NCI-H2081 treated with DMSO at 0.1 percent for 48 hours (cell line): ENCODE measurements at regions not wholly inside any gene's neighbourhood (a gene's known extent, or its start where the extent isn't known, plus 50 kb on each side); places are given as distances from the start of the nearest gene placed in this dataset.

Experiments used
- DNase-seq: peaks from one replicate; lab custom pipeline; 2025; lab: John Stamatoyannopoulos, UW

DNA sequence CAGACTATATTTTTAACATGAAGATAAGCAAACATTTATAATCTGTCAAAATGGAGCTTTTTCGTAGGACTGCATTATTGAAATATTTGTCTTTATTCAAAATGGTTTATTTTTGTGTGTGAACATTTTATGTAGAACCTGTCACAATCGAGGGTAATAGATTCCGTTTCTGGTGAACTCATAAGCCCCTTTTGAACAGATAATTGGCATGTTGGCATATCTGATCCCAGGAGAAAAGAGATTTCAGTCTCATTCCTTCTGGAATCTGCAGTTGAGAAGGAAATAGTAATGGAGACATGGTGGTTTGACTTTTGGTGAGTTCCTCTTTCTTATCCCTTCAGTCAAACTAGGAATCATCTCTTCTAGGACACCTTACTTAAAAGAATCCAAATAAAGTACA, 427.9 kb upstream of the B3GALT2 start:
- no peak for DNase-seq

DNA sequence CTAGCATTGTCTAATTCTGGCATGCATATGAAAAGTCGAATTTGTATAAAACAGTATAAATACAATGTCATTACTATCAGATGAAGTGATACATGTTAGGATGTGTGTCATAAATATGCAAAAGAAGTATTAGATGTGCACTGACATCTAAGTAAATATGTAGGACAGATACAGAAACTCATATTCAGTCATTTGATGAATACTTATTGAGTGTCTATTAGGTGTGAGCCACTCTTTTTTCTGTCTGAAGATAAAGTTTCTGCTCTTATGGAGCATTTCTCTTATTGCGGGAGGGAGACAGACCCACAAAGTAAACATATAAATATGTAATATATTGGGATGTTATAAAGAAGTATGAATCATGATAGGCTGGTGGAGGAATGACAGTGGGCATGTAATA, 426.6 kb upstream of the B3GALT2 start:
- DNase-seq: no peak

DNA sequence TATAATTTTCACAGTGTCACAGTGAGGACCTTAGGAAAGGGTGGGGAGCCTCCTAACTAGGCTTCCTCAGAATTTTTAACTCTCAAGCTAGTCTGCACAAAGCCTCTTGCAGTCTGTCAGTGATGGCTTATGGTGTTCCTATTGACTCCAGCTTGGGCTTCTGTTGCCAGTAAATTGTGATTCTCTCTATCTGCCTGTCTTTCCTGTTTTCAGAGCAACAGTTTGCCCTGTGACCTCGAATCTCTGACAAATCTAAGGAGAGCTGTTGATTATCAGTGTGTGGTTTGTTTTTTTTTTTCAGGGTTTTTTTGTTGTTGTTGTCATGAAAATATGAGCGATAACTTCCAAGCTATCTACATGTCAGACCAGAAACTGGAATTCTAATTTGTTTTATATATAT, 423.2 kb upstream of the B3GALT2 start:
- DNase-seq: no peak

DNA sequence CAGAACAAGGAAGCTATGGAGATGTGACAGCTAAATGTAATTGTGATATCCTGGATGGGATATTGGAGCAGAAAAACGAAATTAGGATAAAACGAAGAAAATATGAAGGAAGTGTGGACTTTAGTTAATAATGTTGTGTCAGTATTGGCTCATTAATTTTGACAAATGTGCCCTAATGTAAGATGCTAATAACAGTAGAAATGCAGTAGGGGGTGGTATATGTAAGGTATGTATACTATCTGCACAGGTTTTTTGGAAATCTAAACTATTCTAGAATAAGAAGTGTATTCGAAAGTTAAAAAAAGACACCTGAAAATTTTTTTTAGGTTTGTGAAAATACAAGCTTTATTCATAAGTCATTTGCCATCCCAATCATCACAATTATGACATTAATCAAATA, 421.4 kb upstream of the B3GALT2 start:
- no peak for DNase-seq

DNA sequence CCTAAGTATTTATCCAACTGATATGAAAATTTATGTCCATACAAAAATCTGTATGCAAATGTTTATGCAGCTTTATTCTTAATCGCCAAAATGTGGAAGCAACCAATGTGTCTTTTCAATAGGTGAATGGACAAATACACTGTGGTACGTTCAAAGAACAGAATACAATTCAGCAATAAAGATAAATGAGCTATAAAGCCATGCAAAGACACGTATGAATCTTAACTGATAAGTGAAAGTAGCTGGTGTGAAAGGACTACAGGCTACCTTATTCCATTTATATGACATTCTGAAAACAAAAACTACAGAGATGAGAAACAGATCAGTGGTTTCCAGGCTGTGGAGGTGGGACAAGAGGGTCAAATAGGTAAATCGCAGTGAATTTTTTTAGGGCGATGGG, 419.6 kb upstream of the B3GALT2 start:
- no peak for DNase-seq

DNA sequence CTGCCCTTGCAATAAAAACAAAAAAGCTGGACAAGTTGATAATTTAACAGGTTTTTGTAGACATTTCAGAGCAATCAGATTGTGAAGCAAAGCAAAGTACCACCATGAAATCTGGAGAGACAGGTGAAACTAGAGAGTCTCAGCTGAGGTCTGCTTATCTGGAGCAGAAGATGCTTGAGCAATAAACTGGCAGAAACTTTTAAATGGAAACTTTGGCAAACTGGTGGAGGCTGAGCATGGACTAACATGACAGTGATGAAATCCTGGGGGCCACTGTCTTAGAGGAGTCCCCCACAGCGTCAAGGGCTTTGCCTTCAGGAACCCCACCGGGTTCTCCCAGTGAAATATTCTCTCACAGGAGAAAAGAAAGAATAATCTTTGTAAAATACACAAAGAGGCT, 416.3 kb upstream of the B3GALT2 start:
- no peak for DNase-seq

DNA sequence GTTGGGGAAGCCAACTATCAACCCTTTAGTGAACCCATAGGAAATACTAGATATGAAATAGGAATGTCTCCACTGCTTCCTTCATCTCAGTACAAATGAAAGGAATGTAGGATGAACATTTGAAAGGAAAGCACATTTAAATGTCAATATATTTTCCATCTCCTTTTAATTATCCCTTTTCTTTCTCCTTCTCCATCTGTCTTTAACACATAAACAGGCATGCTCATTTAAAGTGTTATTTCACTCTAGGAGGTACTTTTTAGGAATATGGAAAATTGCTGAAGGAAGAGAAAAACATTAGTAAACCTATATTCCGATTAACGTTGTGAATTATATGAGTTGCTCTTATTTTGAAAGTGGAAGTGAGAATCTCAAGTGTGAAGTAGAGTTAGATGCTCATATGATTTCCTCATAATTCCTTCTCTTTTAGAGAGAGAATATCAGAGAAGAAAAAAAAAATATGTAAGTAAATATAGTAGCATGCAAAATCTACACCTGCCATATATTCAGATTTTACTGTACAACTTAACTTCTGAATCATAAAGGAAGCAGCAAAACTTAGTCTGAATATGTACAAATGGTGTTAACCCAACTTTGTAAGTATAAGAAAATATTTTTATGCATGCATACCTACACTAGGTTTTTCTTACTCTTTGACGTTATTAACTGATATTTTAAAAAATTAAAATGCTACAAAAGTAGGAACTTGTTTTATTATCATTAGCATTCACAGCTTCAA, 406.9 kb upstream of the B3GALT2 start:
- DNase-seq: no peak

DNA sequence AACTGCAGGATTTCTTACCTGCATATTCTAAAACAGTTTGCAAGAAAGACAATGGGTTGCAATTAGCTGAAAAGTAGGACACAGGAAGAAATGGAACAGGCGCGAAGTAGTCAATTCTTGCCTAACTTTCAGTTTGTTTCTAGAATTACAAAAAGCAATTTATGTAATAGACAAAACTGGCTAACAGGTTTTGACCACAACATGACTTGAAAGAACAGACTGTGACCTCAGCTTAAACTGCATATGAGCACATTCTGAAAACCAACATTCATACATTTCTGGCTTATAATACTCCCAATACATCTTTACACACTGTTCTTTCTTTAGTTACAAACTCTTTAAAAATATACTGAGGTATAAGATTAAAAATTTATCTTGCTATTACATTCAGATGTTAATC, 405.9 kb upstream of the B3GALT2 start:
- DNase-seq: no peak

DNA sequence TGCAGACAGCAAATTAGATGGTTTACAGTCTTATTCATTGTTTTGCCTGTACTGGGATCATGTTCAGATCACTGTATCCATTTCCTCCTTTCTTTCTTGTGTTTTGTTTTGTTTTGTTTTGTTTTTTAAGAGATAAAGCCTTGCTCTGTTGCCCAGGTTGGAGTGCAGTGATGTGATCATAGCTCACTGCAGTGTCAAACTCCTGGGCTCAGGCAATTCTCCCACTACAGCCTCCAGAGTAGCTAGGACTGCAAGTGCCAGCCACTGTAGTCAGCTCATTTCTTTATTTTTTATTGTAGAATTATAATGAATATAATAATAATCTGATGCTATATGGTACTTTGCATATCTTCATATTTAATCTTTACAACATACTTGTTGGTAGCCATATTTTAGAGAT, 403.7 kb upstream of the B3GALT2 start:
- no peak for DNase-seq

DNA sequence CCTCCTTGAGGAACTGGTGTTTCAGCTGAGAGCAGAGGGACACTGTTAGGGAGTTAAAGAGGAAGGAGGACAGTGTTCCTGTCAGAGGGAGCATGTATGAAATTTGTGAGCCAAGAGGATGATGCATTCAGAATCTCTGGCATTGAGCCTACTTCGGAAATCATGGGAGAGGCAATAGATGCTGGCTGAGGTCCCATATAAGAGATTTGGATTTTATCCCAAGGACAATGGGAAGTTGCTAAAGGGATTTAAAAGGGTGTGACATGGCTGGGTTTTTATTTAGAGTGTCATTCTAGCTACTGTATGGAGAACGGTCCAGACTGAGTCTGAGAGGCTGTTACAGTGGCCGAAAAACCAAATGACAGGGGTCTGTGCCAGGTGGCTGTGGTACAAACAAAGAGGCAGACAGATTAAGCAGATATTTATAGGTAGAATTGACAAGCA, 403.2 kb upstream of the B3GALT2 start:
- DNase-seq: peak; percentile 17

DNA sequence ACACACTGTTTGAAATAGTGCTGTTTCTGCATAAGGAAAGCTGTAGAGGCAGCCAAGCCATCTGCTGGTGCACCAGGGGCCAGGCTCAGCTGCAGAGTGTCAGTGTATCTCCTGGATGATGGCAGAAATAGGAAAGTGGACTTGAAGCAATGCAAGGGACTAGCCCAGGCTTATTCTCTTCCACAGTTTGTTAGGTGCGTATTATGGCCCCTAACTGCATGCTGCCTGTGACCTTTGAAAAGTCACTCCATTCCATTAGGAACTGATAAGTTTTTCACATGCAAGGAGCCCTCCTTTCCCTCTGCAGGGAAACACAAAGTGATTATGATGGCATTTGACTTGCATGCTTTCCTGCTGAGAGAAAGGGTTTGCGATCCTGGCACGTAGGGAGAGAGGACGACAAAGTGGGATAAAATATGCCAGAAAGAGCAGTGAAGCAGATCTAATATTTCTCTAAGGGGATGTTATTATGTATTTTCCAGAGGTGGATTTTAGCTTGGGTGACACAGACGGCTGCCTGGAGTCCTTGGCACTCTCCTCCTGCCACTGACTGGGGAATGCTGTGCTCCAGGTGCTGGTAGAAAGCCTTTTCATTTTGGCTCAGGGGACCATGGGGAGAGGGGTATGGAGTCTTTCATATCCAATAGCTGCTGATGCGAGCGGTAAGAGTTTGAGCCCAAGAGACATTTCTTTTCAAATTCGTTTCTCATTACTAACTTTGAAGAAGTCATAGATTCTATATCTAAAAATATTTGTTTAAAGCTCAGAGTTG, 402.1 kb upstream of the B3GALT2 start:
- no peak for DNase-seq

DNA sequence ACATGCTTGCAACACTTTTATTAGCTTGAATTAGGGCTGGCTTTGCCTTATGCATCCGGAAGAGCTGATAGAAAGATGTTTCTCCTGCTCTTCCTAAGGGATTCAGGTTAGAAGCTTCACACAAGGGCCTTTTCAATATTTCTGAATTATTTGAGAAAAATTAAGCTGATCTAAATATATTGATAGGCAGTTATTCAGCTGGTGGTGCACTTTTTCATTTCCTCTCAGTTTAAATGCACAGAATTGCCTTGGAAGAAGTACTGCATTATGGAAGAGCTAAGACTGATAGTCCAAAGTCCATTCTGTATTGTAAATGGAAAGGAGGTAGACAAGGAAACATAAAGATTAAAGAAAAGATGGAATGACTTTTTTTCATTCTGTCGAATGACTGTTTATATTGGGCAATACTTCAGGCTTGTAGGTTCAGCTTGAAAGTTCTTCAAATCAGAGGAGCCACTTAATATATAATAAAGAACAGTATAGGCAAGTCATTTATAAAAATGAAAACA, 398.4 kb upstream of the B3GALT2 start:
- DNase-seq: no peak

DNA sequence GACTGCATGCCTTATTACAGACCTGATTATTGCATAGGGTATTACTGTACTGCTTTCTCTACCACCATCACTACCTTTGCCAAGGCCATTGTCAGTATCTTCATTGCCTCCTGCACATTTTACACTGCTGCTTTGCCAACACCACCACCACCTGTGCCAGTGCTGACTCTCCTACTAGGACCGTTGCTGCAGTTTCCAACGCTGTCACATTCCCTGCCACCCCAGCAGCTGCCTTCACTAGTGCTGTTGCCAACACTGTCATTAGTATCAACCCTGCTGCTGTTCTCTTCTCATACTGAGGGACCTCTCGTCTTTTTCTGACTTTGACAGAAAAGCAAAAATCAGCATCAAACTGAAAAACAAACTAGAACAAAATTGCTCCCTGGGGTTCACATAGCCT, 394.9 kb upstream of the B3GALT2 start:
- no peak for DNase-seq

DNA sequence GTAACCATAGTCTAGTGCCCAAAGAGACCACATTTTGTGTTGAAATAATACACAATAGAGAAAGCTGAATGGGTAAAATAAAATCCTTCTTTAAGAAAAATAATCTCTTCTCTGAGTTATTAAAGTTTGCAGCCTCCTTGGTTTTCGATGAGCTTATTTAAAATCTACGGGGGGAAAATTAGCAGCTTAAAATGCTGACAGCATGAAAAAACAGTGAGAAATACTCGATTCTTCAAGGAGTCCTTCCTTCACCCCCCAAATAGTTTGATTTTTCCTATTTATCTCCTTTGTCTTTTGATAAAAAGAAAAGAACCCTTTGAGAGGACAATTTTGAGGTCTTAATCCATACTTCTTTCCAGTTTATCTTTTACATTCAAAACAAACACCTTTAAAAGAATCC, 394.0 kb upstream of the B3GALT2 start:
- DNase-seq: no peak

DNA sequence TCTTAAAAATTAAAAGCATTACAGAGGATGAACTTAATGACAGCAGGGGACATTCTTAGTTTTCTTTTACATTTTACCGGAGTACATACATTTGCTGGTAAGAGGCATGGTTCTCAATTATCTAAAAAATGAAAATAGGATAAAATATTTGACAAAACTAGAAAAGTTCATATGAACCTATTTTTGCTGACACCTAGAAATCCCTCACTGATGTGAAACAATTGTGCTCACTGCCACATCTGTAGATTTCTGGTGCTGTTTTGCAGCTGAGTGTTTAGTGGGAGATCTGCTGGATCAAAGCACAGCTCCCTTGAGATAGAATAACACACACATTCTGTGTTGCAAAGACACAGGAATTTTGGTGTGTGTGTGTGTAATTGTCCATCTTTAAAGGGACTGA, 392.9 kb upstream of the B3GALT2 start:
- DNase-seq: no peak

DNA sequence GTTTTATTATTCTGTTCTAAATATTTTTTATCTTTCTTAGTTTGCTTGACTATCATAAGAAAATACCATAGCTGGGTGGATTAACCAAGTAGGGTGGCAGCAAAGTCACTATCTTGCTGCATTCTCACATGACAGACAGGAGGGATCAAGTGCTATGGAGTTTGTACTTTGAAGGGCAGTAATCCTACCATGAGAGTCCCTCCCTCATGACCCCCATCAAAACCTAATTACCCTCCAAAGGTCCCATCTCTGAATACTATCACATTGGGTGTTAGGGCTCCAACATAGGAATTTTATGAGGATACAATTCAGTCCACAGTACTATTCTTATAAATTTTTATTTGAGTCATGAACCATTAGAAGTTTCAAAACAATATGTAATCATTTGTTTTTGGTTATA, 388.5 kb upstream of the B3GALT2 start:
- DNase-seq: no peak

DNA sequence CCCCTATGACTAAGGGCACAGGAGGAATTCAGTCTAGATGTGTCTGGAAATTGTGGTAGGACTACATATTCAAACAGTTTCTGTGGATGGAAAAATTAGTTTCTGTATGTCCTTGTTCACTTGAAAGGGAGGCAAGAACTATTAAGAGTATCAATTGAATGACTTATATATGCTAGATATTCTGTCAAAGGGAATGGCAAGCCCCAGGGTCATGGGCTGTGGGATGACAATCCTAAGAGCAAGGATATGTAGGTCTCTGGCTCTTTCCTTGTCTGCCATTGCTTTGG, 383.5 kb upstream of the B3GALT2 start:
- DNase-seq: no peak

DNA sequence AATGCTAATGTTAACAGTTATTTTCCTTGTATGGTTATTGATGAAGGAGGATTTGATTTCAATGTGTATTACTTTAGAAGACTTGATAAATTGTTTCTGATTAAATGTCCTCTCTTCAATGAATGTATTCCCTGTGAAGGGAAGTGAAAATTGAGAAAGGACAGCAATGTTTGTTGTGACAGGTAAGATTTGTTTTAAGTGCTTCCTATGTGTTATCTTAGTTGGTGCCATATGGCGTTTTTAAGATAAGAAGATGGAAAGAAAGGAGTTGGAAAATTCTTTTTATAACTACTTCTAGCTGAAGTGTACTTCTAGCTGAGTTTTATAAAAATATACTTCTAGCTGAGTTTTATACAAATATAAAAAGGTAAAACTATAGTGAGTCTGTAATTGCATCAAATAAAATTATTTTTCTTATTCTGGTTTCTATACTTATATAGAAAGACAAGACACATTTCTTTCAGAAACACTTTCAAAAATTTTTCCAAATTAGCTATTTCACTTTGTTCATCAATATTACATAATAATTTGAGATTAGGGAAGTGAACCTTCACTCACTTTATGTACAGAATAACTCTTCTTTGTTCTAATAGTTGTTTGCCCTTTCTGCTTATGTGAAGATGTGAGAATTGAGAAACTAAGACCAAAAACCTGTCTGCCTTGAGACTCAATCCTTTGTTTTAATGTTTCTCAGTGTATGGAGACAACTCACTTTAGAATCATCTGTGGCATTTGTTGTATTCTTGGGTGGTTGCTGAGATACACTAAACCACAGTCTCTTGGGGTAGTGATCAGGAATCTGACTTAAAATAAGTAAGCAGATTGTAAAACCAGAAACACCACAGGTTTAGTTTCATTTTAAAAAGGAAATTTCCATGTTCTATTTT, 382.9 kb upstream of the B3GALT2 start:
- DNase-seq: no peak

DNA sequence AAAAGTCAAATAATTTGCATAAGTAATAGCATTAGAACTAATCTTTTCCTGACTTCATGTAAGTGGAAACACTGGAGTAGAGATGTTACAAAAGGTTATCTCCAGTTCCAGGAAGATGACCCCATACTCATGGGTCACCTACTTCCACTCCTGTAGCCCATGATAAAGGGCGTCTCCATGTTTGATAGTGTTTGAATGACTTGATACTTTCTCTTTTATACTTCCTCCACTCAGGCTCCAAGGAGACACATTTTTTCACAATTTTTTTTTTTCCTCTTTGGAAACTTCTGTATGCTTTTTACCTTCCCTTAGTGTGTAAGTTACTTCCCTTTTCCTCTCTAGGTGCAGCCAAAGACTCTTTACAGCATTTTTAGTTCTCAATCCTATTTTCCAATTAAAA, 382.1 kb upstream of the B3GALT2 start:
- DNase-seq: no peak

DNA sequence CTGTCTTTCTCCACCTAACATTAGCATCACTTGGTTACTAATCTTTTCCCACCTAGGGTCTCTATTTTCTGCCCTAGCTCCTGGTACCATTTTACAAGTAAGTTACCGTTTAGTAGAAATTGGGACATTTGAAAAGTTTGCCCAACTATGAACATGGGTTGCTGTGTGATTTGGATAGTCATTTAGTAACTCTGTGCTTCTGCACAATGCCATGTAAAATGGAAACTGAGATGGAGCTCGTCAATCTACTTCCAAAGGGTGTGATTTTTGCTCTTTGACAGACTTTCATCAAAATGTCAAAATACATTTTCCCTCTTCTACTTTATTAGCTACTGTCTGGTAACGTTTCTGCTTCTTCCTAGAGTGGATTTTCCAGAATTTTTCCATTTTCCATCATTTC, 381.5 kb upstream of the B3GALT2 start:
- no peak for DNase-seq

DNA sequence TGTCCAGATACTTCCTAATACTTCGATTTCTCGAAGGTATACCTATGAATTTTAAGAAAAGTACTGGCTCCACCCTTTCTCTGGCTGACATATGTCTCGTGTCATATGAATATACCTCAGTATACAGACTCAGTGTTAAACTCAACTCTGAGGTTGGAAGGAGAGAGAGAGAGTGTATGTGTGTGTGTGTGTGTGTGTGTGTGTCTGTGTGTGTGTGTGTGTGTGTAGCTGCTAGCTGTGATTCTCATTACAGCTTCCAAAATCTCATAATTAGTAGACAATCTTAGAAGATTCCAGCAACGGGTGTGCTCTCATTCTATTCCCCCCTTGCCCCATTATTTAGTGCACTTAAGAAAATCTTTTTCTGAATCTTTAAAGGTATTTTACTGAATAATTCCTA, 380.3 kb upstream of the B3GALT2 start:
- DNase-seq: no peak

DNA sequence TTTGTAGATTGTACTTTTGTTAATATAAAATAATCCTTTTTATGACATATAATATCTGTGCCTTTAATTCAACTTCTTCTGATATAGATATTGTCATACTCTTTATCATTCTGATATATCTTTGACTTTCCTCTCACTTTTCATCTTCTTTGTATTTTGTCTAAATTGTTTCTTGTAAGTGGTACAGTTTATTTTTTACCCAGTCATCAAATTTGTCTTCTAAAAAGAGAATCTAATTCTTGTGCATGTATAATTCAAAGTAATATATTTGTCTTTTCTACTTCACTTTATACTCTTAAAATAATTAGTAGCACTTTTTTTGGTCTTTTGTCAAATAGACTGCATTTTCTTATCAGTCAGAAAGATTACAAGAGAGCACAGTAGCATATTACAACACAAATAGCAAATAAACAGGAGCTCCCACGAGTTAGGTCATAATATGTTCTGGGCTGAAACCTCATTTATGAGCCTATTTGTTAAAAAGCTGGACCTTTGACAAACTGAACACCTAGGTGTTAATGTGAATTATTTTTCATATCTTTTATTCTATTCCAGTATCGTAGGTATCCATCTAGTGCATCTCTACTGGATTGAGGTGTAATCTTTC, 379.7 kb upstream of the B3GALT2 start:
- DNase-seq: no peak
